ENCODE measurements at regions not wholly inside any gene's neighbourhood (a gene's known extent, or its start where the extent isn't known, plus 50 kb on each side); places are given as distances from the start of the nearest gene placed in this dataset.
"Not testable (repeated sequence)": the region's sequence is repeated elsewhere in the genome, so short reads cannot be mapped to it uniquely, and the experiment has no call there.

DNA sequence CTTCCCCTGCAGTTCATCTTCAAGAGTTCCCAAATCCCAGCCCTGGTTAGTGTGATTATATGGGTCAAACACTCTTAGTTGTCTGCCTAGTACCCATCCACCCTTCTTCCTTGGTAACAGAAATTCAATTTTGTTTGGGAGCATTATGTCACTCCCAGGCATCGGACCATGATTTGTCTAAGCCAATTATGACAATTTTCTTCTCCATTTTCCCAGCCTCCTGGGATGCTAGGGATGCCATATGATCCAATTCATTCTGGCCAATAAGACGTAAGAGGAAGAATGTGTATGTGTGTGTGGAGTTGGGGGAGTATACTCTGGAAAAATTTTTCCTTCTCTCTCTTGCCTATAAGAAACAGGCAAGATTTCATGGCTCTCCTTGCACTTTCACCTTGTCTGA lies 465.9 kb downstream of the MID1IP1 start:
- TF ChIP-seq, protein P1, sequence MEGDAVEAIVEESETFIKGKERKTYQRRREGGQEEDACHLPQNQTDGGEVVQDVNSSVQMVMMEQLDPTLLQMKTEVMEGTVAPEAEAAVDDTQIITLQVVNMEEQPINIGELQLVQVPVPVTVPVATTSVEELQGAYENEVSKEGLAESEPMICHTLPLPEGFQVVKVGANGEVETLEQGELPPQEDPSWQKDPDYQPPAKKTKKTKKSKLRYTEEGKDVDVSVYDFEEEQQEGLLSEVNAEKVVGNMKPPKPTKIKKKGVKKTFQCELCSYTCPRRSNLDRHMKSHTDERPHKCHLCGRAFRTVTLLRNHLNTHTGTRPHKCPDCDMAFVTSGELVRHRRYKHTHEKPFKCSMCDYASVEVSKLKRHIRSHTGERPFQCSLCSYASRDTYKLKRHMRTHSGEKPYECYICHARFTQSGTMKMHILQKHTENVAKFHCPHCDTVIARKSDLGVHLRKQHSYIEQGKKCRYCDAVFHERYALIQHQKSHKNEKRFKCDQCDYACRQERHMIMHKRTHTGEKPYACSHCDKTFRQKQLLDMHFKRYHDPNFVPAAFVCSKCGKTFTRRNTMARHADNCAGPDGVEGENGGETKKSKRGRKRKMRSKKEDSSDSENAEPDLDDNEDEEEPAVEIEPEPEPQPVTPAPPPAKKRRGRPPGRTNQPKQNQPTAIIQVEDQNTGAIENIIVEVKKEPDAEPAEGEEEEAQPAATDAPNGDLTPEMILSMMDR (IDR thresholded peaks at IDR 0.05; ENCODE audit: borderline replicate concordance, insufficient read depth, low read depth, low read length) = no peak

DNA sequence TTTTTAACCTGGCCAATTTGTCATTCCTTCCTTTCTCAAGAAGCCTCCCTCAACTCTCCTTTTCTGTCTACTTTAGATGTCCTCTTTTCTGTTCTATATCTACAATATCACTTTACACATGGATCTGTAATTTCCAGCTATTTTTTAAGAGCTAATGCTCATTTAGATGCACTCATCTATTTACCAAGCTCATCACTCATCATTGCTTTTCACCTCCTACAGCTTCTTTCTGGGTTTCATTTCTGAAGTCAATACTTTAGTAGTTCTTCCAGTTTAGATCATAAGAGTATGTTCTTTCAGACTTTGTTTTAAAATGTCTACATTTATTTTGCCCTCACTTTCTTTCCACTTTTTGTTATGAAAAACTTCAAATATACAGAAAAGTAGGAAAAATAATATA lies 466.9 kb downstream of the MID1IP1 start:
- no peak overlapping the region for H3K4me3 ChIP-seq (ENCODE audit: low read depth, low read length)
- TF ChIP-seq, protein P1 (IDR thresholded peaks at IDR 0.05; ENCODE audit: borderline replicate concordance, insufficient read depth, low read depth, low read length) = no peak

More for the DNA sequence above, 465.9 kb downstream of the MID1IP1 start:
- H3K4me3 ChIP-seq (ENCODE audit: low read depth, low read length) = no peak overlapping the region

DNA sequence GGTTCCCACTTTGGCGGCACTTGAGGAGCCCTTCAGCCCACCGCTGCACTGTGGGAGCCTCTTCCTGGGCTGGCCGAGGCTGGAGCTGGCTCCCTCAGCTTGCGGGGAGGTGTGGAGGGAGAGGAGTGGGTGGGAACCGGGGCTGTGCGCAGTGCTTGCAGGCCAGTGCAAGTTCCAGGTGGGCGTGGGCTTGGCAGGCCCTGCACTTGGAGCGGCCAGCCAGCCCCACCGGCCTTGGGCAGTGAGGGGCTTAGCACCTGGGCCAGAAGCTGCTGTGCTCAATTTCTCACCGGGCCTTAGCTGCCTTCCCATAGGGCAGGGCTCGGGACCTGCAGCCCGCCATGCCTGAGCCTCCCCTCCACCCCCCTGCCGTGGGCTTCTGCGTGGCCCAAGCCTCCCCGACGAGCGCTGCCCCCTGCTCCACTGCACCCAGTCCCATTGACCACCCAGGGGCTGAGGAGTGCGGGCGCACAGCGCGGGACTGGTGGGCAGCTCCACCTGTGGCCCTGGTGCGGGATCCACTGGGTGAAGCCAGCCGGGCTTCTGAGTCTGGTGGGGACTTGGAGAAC lies 474.3 kb downstream of the MID1IP1 start:
- TF ChIP-seq, protein P1 (IDR thresholded peaks at IDR 0.05; ENCODE audit: borderline replicate concordance, insufficient read depth, low read depth, low read length) = no peak
- no peak overlapping the region for H3K4me3 ChIP-seq (ENCODE audit: low read depth, low read length)

DNA sequence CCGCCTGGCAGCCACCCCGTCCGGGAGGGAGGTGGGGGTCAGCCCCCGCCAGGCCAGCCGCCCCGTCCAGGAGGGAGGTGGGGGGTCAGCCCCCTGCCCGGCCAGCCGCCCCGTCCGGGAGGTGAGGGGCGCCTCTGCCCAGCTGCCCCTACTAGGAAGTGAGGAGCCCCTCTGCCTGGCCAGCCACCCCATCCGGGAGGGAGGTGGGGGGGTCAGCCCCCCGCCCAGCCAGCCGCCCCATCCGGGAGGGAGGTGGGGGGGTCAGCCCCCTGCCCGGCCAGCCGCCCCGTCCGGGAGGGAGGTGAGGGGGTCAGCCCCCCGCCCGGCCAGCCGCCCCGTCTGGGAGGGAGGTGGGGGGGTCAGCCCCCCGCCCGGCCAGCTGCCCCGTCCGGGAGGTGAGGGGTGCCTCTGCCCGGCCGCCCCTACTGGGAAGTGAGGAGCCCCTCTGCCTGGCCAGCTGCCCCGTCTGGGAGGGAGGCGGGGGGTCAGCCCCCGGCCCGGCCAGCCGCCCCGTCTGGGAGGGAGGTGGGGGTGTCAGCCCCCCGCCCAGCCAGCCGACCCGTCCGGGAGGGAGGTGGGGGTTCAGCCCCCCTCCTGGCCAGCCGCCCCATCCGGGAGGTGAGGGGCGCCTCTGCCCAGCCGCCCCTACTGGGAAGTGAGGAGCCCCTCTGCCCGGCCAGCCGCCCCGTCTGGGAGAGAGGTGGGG lies 476.6 kb downstream of the MID1IP1 start:
- H3K4me3 ChIP-seq (ENCODE audit: low read depth, low read length) = not testable (repeated sequence)

DNA sequence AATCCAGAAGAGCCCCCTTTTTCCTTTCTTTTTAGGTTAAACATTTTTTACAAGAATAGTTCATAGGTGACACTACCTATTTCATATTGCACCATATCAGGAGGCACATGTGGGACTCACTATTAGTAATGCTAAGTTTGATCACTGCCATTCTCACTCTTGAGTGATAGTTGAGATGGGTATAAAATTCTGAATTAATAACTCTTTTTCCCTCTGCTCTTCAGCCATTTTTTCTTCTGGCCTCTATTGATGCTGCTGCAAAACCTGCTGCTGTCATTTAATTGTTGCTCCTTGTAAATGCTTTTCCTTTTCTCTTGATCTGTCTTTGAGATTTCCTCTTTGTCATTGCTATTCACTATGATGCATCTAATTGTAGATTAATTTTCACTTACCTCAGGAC lies 482.0 kb downstream of the MID1IP1 start:
- H3K4me3 ChIP-seq (ENCODE audit: low read depth, low read length) = no peak overlapping the region
- TF ChIP-seq, protein P1 (IDR thresholded peaks at IDR 0.05; ENCODE audit: borderline replicate concordance, insufficient read depth, low read depth, low read length) = no peak

DNA sequence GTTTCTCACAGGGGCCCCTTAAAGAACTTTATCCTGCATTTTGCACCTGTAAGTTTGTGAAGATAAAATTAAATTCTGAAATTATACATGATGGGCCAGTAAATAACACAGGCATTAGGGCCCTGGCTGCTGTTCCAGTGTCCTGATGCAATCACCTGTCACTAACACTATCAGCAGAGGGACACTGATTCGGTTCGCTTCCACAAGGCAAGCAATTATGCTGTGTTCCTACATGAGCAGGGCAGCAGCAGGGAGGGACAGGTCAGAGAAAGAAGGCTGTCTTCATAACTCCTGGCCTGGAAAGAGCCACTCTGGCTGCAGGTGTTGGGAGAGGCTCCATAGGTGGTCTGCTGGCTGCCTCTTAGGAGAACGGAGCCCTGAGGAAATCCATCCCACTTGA lies 487.3 kb downstream of the MID1IP1 start:
- no peak overlapping the region for H3K4me3 ChIP-seq (ENCODE audit: low read depth, low read length)
- TF ChIP-seq, protein P1 (IDR thresholded peaks at IDR 0.05; ENCODE audit: borderline replicate concordance, insufficient read depth, low read depth, low read length) = no peak

DNA sequence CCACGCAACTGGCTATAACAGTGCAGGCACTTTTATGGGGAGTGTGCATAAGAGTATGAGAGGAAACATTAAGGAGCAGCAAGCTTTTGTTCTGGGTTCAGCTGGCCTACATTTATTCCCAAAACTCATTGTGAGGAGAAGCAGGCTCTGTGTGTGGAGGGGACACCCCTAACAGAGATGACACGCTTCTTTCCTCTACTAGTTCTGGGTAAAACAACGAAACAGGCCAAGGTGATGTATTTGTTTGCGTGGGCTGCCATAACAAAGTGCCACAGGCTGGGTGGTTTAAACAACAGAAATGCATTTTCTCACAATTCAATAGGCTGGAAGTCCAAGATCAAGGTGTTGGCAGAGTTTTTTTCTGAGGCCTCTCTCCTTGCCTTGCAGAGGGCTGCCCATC lies 488.6 kb downstream of the MID1IP1 start:
- TF ChIP-seq, protein P1 (IDR thresholded peaks at IDR 0.05; ENCODE audit: borderline replicate concordance, insufficient read depth, low read depth, low read length) = no peak
- H3K4me3 ChIP-seq (ENCODE audit: low read depth, low read length) = no peak overlapping the region

Measured in GM12875 (cell line).